ENCODE measurements at regions not wholly inside any gene's neighbourhood (a gene's known extent, or its start where the extent isn't known, plus 50 kb on each side); places are given as distances from the start of the nearest gene placed in this dataset.
"Not testable (repeated sequence)": the region's sequence is repeated elsewhere in the genome, so short reads cannot be mapped to it uniquely, and the experiment has no call there.

GRCh38 chr6:112935402-112936078, 588.4 kb downstream of the RFPL4B start:
- Histone ChIP-seq H3K27ac (no peak overlapping the region), H3K79me2 (no peaks in the 10 kb centered on the region)

GRCh38 chr6:112936079-112936472, 588.9 kb downstream of the RFPL4B start:
- Histone ChIP-seq H3K79me2 (no peaks in the 10 kb centered on the region), H3K27ac (no peak overlapping the region), H3K4me3 (ENCODE audit: low read depth, low read length) (no peak overlapping the region), H2AFZ (no peak overlapping the region), H3K27me3 (ENCODE audit: control insufficient read depth, insufficient read depth, low read length) (no peaks in the 10 kb centered on the region), H3K4me2 (ENCODE audit: low read length) (no peak overlapping the region), H3K9ac (no peak overlapping the region), H3K36me3 (ENCODE audit: control insufficient read depth, insufficient read depth, low read length) (no peaks in the 10 kb centered on the region), H3K4me1 (no peaks in the 10 kb centered on the region), H3K9me3 (ENCODE audit: control insufficient read depth, low read length) (no peaks in the 10 kb centered on the region)
- TF ChIP-seq CTCF (IDR thresholded peaks at IDR 0.05), result no peak

More at GRCh38 chr6:112935402-112936078, 588.4 kb downstream of the RFPL4B start:
- no peaks in the 10 kb centered on the region for H3K36me3 ChIP-seq (ENCODE audit: control insufficient read depth, insufficient read depth, low read length)
- no peaks in the 10 kb centered on the region for H3K9me3 ChIP-seq (ENCODE audit: control insufficient read depth, low read length)
- no peak overlapping the region for H3K4me3 ChIP-seq (ENCODE audit: low read depth, low read length)
- no peak for TF ChIP-seq CTCF (IDR thresholded peaks at IDR 0.05)
- H2AFZ ChIP-seq, result no peak overlapping the region
- H3K4me1 ChIP-seq, result no peaks in the 10 kb centered on the region
- H3K4me2 ChIP-seq (ENCODE audit: low read length), result no peak overlapping the region
- no peaks in the 10 kb centered on the region for H3K27me3 ChIP-seq (ENCODE audit: control insufficient read depth, insufficient read depth, low read length)
- no peak overlapping the region for H3K9ac ChIP-seq

GRCh38 chr6:112936504-112936903, 589.4 kb downstream of the RFPL4B start:
- Histone ChIP-seq H3K79me2 (no peaks in the 10 kb centered on the region), H3K4me2 (ENCODE audit: low read length) (no peak overlapping the region), H3K4me1 (no peaks in the 10 kb centered on the region), H3K9me3 (ENCODE audit: control insufficient read depth, low read length) (no peaks in the 10 kb centered on the region), H3K36me3 (ENCODE audit: control insufficient read depth, insufficient read depth, low read length) (no peaks in the 10 kb centered on the region), H2AFZ (no peak overlapping the region), H3K9ac (no peak overlapping the region), H3K4me3 (ENCODE audit: low read depth, low read length) (no peak overlapping the region), H3K27me3 (ENCODE audit: control insufficient read depth, insufficient read depth, low read length) (no peaks in the 10 kb centered on the region), H3K27ac (no peak overlapping the region)
- TF ChIP-seq CTCF (IDR thresholded peaks at IDR 0.05), result no peak

GRCh38 chr6:112937690-112938089, 590.6 kb downstream of the RFPL4B start:
- not testable (repeated sequence) for H3K9ac ChIP-seq; H3K36me3 ChIP-seq (ENCODE audit: control insufficient read depth, insufficient read depth, low read length); H3K4me2 ChIP-seq (ENCODE audit: low read length); H3K27me3 ChIP-seq (ENCODE audit: control insufficient read depth, insufficient read depth, low read length); H3K79me2 ChIP-seq; H3K4me3 ChIP-seq (ENCODE audit: low read depth, low read length); H3K4me1 ChIP-seq; H3K9me3 ChIP-seq (ENCODE audit: control insufficient read depth, low read length); H3K27ac ChIP-seq; H2AFZ ChIP-seq

- TF ChIP-seq CTCF (IDR thresholded peaks at IDR 0.05), result no peak
- no peaks in the 10 kb centered on the region for H3K36me3 ChIP-seq (ENCODE audit: control insufficient read depth, insufficient read depth, low read length)
- no peaks in the 10 kb centered on the region for H3K4me1 ChIP-seq
- H3K27ac ChIP-seq, result no peak overlapping the region
- no peaks in the 10 kb centered on the region for H3K79me2 ChIP-seq
- H2AFZ ChIP-seq, result no peak overlapping the region
- H3K27me3 ChIP-seq (ENCODE audit: control insufficient read depth, insufficient read depth, low read length), result no peaks in the 10 kb centered on the region
- no peak overlapping the region for H3K4me2 ChIP-seq (ENCODE audit: low read length)
- H3K9ac ChIP-seq, result no peak overlapping the region
- no peak overlapping the region for H3K4me3 ChIP-seq (ENCODE audit: low read depth, low read length)
- H3K9me3 ChIP-seq (ENCODE audit: control insufficient read depth, low read length), result no peaks in the 10 kb centered on the region
These were observed 591.5 kb downstream of the RFPL4B start for GRCh38 chr6:112938650-112939049.
